Prostate gland (tissue), 2 donors: ENCODE measurements at regions not wholly inside any gene's neighbourhood (a gene's known extent, or its start where the extent isn't known, plus 50 kb on each side); places are given as distances from the start of the nearest gene placed in this dataset.
A peak's percentile ranks its signal among the peaks of the same experiment; 100 is the strongest.

ENCODE experiments used
- DNase-seq: peaks from one replicate; pipeline ENCODE4 v3.0.0-alpha.2; 2019; ENCODE audit warnings: low spot score
- H3K27ac ChIP-seq, 2 donors: fragments of 200-600 bp; sonication (generic); 2 replicates each; pipeline ENCODE4 v1.5.1; 2017 to 2019
- H3K27me3 ChIP-seq: fragments of 200-600 bp; sonication (generic); replicated peaks from 2 replicates; pipeline ENCODE4 v1.5.1; 2019; ENCODE audit not compliant: insufficient read depth
- H3K36me3 ChIP-seq, 2 donors: fragments of 200-600 bp; sonication (generic); 1 replicate in 1 of 2; 2 replicates in 1 of 2; pipeline versions ENCODE4 v1.5.1 to v1.8.1; 2017 to 2019
- H3K4me1 ChIP-seq: fragments of 200-600 bp; sonication (generic); replicated peaks from 2 replicates; pipeline ENCODE4 v1.5.1; 2019
- H3K4me3 ChIP-seq, 2 donors: fragments of 200-600 bp; sonication (generic); 2 replicates each; pipeline ENCODE4 v1.5.1; 2017 to 2019
- H3K9me3 ChIP-seq: fragments of 200-600 bp; sonication (generic); 2 replicates; pipeline ENCODE4 v1.5.1; 2017
- POLR2A ChIP-seq: fragments of 450-650 bp; IDR thresholded peaks from one replicate; pipeline ENCODE4 v1.6.1; 2016; ENCODE audit warnings: antibody characterized with exemption, mild to moderate bottlenecking
- POLR2AphosphoS5 ChIP-seq: sonication (generic); formaldehyde crosslinking; IDR thresholded peaks from one replicate; pipeline ENCODE4 v1.6.1; 2017; ENCODE audit warnings: antibody characterized with exemption
- WGBS: methylation state at CpG from one replicate; pipeline ENCODE4 v1.1.5; 2018; 5-methylcytosine and 5-hydroxymethylcytosine counted together
- intact Hi-C: fragments of 100-400 bp; cut with DNase I; formaldehyde crosslinking; loops from one replicate; pipeline ENCODE4 v1.14.2; 2022
- TF ChIP-seq, protein P1 (sequence below), 4 experiments: fragments of 200-600 bp in 2 of 4; fragments of 450-650 bp in 2 of 4; sonication (generic) in 2 of 4; IDR thresholded peaks; 1 replicate in 3 of 4; 2 replicates in 1 of 4; pipeline ENCODE4 v1.5.1; 2016 to 2019; ENCODE audit warnings: antibody characterized with exemption in 4 of 4, mild to moderate bottlenecking in 2 of 4, moderate library complexity in 2 of 4

GRCh38 chr7:25750744-25751508 lies 401.1 kb upstream of the NFE2L3 start:
- H3K27me3 ChIP-seq: no peaks in the 10 kb centered on the region
- WGBS: 50% methylated on average over 14 of the region's 14 CpGs
- no peaks in the 10 kb centered on the region for H3K36me3 ChIP-seq
- H3K9me3 ChIP-seq: no peaks in the 10 kb centered on the region
- peak; percentile 18 for DNase-seq
- intact Hi-C loops: loop anchor here (5.0 to 10.0 kb wide), 2 partner anchors 84 to 94 kb away; no protein-coding TSS in a partner anchor
- H3K4me1 ChIP-seq: no peaks in the 10 kb centered on the region
- H3K4me3 ChIP-seq: no peak overlapping the region
- peak; percentile 47 for TF ChIP-seq POLR2AphosphoS5
- no peak for TF ChIP-seq POLR2A
- peak overlapping the region; percentile 5 to 22 for H3K27ac ChIP-seq

DNA sequence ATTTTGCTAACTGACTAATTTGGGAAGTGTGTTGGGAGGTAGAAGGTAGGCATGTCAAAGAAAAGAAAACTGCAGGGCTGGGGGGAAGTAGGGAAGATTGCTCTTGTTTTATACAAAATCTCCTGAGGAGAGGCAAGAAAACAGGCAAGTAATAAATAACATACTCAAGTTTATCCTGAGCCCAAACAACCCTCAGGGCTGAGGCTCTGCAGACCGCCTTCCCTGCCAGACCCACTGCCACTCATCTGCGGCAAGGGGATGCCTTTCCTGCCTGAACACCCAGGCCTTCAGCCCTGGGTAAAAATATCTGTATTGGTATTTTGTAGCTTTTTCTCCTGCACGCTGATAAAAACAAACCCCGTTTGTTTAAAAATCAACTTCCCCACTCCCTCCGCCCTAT lies 399.8 kb upstream of the NFE2L3 start:
- TF ChIP-seq POLR2AphosphoS5 (no peak), POLR2A (no peak)
- TF ChIP-seq, protein P1, sequence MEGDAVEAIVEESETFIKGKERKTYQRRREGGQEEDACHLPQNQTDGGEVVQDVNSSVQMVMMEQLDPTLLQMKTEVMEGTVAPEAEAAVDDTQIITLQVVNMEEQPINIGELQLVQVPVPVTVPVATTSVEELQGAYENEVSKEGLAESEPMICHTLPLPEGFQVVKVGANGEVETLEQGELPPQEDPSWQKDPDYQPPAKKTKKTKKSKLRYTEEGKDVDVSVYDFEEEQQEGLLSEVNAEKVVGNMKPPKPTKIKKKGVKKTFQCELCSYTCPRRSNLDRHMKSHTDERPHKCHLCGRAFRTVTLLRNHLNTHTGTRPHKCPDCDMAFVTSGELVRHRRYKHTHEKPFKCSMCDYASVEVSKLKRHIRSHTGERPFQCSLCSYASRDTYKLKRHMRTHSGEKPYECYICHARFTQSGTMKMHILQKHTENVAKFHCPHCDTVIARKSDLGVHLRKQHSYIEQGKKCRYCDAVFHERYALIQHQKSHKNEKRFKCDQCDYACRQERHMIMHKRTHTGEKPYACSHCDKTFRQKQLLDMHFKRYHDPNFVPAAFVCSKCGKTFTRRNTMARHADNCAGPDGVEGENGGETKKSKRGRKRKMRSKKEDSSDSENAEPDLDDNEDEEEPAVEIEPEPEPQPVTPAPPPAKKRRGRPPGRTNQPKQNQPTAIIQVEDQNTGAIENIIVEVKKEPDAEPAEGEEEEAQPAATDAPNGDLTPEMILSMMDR (IDR thresholded peaks at IDR 0.05): no peak
- H3K36me3 ChIP-seq: no peaks in the 10 kb centered on the region
- H3K27ac ChIP-seq: no peak overlapping the region
- H3K27me3 ChIP-seq: no peaks in the 10 kb centered on the region
- no peaks in the 10 kb centered on the region for H3K4me1 ChIP-seq
- H3K9me3 ChIP-seq: no peaks in the 10 kb centered on the region
- DNase-seq: no peak
- 91% methylated on average over 5 of the region's 5 CpGs for WGBS
- no peak overlapping the region for H3K4me3 ChIP-seq
- intact Hi-C loops: loop anchor here (5.0 to 10.0 kb wide), 2 partner anchors 85 to 93 kb away; no protein-coding TSS in a partner anchor

DNA sequence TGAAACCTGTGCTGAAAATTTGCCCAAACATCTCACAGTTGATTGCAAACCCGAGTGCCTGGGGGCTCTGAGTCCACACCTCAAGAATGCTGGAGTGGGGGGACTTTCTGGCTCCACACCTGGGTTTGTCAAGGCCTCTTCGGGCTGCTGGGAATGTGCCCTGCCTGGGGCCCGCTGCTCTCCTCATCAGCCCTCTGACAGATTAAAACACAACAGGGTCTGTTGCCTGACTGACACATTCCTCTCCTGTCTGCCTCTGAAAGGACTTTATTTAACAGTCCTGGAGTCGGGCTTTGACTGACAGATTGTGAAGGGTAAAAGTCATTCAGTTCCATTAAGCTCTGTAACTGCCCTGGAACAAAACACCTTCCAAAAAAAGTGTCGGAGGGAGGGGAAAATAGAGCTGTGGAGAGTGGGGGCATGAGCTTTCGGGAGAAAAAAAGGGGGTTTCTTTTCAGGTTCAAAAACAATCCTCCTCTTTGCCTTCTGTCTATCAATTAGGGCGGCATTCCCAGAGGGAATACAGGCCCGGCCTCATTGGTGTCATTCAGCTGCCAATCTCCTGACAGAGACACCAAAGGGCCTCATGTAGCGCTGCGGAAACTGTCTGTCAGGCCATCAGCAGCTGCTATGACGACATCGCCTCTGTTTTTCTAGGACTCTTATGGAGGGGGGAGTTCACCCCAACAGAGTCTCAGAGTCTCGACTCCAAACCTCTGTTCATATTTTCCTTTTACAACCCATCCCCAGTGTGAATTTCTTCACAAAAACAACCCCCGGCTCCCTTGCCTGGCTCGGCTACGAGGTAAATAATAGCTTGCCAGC lies 398.8 kb upstream of the NFE2L3 start:
- H3K36me3 ChIP-seq: no peaks in the 10 kb centered on the region
- H3K4me1 ChIP-seq: no peaks in the 10 kb centered on the region
- DNase-seq: no peak
- TF ChIP-seq, protein P1 (IDR thresholded peaks at IDR 0.05): no peak
- TF ChIP-seq POLR2A (no peak), POLR2AphosphoS5 (no peak)
- no peaks in the 10 kb centered on the region for H3K27me3 ChIP-seq
- no peak overlapping the region for H3K4me3 ChIP-seq
- 84% methylated on average over 16 of the region's 16 CpGs for WGBS
- peak overlapping the region in 1 of 2 donors; percentile 49 for H3K27ac ChIP-seq
- H3K9me3 ChIP-seq: no peaks in the 10 kb centered on the region
- intact Hi-C loops: loop anchor here (5.0 to 10.0 kb wide), 2 partner anchors 86 to 92 kb away; no protein-coding TSS in a partner anchor

GRCh38 chr7:25753837-25754236 lies 398.2 kb upstream of the NFE2L3 start:
- Histone ChIP-seq H3K4me1 (no peaks in the 10 kb centered on the region), H3K36me3 (no peaks in the 10 kb centered on the region), H3K27ac (peak overlapping the region; percentile 37 to 49), H3K9me3 (no peaks in the 10 kb centered on the region), H3K27me3 (no peaks in the 10 kb centered on the region), H3K4me3 (no peak overlapping the region)
- no peak for DNase-seq
- intact Hi-C loops: loop anchor here (5.0 to 10.0 kb wide), 2 partner anchors 87 to 91 kb away; no protein-coding TSS in a partner anchor
- TF ChIP-seq, protein P1 (IDR thresholded peaks at IDR 0.05): no peak
- TF ChIP-seq POLR2A (no peak), POLR2AphosphoS5 (no peak)
- WGBS: 83% methylated on average over 10 of the region's 10 CpGs

DNA sequence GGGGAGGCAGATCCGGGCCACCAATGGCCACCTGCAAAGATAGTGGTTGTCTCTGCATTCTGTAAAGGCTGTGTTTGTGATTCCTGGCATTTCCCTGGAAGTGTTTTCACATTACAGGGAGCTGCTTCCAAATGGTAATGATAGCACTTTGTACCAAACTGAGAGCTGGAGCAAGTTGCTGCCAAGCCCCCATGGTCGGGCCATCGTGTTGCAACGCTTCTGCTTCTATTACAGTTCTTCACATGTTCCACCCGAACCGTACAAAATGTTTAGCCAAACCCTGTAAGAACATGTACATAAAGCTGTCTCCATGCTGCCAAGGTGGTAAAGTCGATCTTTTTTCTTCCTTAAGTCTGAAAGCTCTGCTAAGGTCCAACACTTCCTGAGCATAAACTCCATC lies 397.7 kb upstream of the NFE2L3 start:
- TF ChIP-seq POLR2A (no peak), POLR2AphosphoS5 (peak; percentile 66)
- intact Hi-C loops: loop anchor here (5.0 to 10.0 kb wide), 2 partner anchors 87 to 90 kb away; no protein-coding TSS in a partner anchor
- peak overlapping the region; percentile 37 to 49 for H3K27ac ChIP-seq
- no peaks in the 10 kb centered on the region for H3K9me3 ChIP-seq
- 28% methylated on average over 7 of the region's 7 CpGs for whole genome bisulfite sequencing
- peak; percentile 44 for DNase-seq
- H3K4me3 ChIP-seq: no peak overlapping the region
- H3K36me3 ChIP-seq: no peaks in the 10 kb centered on the region
- no peaks in the 10 kb centered on the region for H3K4me1 ChIP-seq
- no peaks in the 10 kb centered on the region for H3K27me3 ChIP-seq
